GM12865 (cell line): ENCODE measurements at regions not wholly inside any gene's neighbourhood (a gene's known extent, or its start where the extent isn't known, plus 50 kb on each side); places are given as distances from the start of the nearest gene placed in this dataset.
"Not testable (repeated sequence)": the region's sequence is repeated elsewhere in the genome, so short reads cannot be mapped to it uniquely, and the experiment has no call there.

Experiments used
- DNase-seq: peaks from one replicate; pipeline ENCODE4 v3.0.0; 2010; ENCODE audit warnings: low read depth
- H3K4me3 ChIP-seq: 2 replicates; pipeline ENCODE4 v1.5.1; 2011; ENCODE audit warnings: mild to moderate bottlenecking, low read depth, low read length, control low read depth
- CTCF ChIP-seq: IDR thresholded peaks from 2 replicates; pipeline ENCODE4 v1.5.1; 2011; ENCODE audit warnings: low read length, control low read depth, low read depth, inconsistent platforms; ENCODE audit not compliant: insufficient read depth; ENCODE audit errors: missing control alignments

- peak; percentile 22 for DNase-seq
- H3K4me3 ChIP-seq, result no peak overlapping the region; the same call in 1 of the 2 replicates
- no peak for TF ChIP-seq CTCF
Measured at GRCh38 chr12:34219046-34219770, 196.9 kb downstream of the ALG10 start.

DNA sequence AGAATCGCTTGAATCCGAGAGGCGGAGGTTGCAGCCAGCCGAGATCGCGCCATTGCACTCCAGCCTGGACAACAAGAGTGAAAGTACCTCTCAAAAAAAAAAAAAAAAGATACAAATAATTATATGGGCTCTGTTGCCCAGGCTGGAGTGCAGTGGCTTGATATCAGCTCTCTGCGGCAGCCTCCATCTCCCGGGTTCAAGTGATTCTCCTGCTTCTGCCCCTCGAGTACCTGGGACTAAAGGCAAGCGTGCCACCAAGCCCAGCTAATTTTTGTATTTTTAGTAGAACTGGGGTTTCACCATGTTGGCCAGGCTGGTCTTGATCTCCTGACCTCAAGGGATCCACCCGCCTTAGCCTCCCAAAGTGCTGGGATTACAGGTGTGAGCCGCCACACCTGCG is 197.8 kb downstream of the ALG10 start:
- not testable (repeated sequence) for DNase-seq, H3K4me3 ChIP-seq

DNA sequence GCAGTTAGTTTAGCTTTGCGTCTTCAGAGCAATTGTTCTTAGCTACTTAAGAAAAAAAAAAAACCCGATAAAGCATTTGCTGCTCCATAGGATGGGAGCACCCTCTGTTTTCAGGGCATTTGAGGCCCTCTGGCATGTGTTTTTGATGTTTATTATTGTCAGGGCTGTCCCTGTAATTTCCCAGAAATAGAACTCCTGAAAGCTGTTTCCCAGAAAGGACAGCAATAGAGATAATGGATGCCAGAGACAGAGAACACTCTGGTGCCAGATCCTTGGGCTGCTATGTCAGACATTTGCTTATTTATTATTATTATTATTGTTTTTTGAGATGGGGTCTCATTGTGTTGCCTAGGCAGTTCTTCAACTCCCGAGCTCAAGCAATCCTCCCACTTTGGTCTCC is 201.3 kb downstream of the ALG10 start:
- no peak for TF ChIP-seq CTCF
- H3K4me3 ChIP-seq, result no peak overlapping the region
- DNase-seq, result no peak

DNA sequence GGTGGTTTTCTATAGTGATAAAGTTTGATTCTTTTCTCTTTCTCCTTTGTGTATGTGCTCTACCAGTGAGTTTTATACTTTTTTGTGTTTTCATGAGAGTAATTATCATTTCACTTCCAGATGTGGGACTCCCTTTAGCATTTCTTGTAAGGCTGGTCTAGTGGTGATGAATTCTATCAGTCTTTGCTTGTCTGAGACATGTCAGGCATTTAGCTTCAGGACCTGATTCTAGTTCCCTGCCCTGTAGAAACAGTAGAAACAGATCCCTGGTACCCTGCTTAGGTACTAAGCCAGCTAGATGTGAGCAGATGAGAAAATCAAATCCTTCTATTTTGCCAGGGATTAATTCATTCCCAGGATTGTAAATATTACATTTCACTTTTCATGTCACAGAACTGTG is 203.7 kb downstream of the ALG10 start:
- not testable (repeated sequence) for H3K4me3 ChIP-seq, DNase-seq

DNA sequence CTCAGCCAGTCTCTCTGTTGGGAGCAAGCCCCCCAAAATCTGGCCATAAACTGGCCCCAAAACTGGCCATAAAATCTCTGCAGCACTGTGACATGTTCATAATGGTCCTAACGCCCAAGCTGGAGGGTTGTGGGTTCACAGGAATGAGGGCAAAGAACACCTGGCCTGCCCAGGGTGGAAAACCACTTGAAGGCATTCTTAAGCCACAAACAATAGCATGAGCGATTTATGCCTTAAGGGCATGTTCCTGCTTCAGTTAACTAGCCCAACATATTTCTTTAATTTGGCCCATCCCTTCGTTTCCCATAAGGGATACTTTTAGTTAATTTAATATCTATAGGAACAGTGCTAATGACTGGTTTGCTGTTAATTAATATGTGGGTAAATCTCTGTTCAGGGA is 205.8 kb downstream of the ALG10 start:
- not testable (repeated sequence) for DNase-seq, H3K4me3 ChIP-seq

DNA sequence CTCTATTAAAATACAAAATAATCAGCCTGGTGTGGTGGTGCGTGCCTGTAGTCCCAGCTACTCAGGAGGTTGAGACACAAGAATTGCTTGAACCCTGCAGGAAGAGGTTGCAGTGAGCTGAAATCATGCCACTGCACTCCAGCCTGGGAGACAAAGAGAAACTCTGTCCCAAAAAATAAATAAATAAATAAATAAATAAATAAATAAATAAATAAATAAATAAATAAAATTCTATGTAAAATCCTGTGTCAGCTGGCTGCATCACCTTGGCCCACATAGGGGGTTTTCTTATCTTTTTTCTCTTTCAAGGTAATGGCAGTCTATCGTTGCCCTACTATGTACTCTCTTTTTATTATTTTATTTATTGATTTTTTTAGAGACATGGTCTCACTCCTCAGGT is 206.7 kb downstream of the ALG10 start:
- not testable (repeated sequence) for DNase-seq, H3K4me3 ChIP-seq

GRCh38 chr12:34233618-34234017 is 211.3 kb downstream of the ALG10 start:
- no peak for TF ChIP-seq CTCF
- DNase-seq, result no peak
- H3K4me3 ChIP-seq, result no peak overlapping the region

DNA sequence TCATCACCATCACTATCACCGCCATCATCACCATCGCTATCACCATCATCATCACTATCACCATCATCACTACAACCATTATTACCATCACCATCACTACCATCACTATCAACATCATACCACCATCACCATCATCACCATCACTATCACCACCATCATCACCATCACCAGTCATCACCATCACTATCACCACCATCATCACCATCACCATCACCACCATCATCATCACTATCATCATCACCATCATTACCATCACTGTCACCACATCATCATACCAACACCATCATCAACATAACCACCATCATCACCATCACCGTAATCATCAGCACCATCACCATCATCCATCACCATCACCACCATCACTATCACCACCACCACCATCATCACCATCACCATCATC is 213.8 kb downstream of the ALG10 start:
- H3K4me3 ChIP-seq, result no peak overlapping the region
- no peak for TF ChIP-seq CTCF
- no peak for DNase-seq

- no peak for TF ChIP-seq CTCF
- no peak for DNase-seq
- H3K4me3 ChIP-seq, result no peak overlapping the region
Measured at GRCh38 chr12:34244608-34245007, 222.3 kb downstream of the ALG10 start.
